Loucy (cell line): ENCODE measurements at regions not wholly inside any gene's neighbourhood (a gene's known extent, or its start where the extent isn't known, plus 50 kb on each side); places are given as distances from the start of the nearest gene placed in this dataset.

Experiments
- CTCF ChIP-seq: fragments of 200-600 bp; sonication (generic); conservative IDR thresholded peaks from 2 replicates; pipeline ENCODE4 v1.5.1; 2014; ENCODE audit warnings: mild to moderate bottlenecking, antibody characterized with exemption, low read length
- EZH2phosphoT487 ChIP-seq: fragments of 200-600 bp; IDR thresholded peaks from 2 replicates; pipeline ENCODE4 v1.6.1; 2018; ENCODE audit warnings: antibody characterized with exemption, mild to moderate bottlenecking, moderate library complexity, borderline replicate concordance

GRCh38 chr3:152768478-152768877, 66.5 kb upstream of the P2RY1 start:
- TF ChIP-seq CTCF = no peak
- TF ChIP-seq EZH2phosphoT487 = no peak
